Loucy (cell line): ENCODE measurements at regions not wholly inside any gene's neighbourhood (a gene's known extent, or its start where the extent isn't known, plus 50 kb on each side); places are given as distances from the start of the nearest gene placed in this dataset.

Experiments
- H2AFZ ChIP-seq: fragments of 200-600 bp; sonication (generic); 2 replicates; pipeline ENCODE4 v1.6.0; 2016; ENCODE audit warnings: antibody characterized with exemption, mild to moderate bottlenecking, low read length, moderate library complexity
- H3F3A ChIP-seq: fragments of 200-600 bp; 2 replicates; pipeline ENCODE4 v1.6.0; 2016; ENCODE audit warnings: antibody characterized with exemption, low read depth, mild to moderate bottlenecking
- H3K27me3 ChIP-seq: fragments of 200-600 bp; sonication (generic); 2 replicates; pipeline ENCODE4 v1.6.1; 2014; ENCODE audit warnings: low read length, mild to moderate bottlenecking; ENCODE audit not compliant: insufficient read depth, poor library complexity, severe bottlenecking
- H3K36me3 ChIP-seq: fragments of 200-600 bp; sonication (generic); 2 replicates; pipeline ENCODE4 v1.6.1; 2016; ENCODE audit warnings: low read length; ENCODE audit not compliant: insufficient read depth
- H3K4me1 ChIP-seq: fragments of 200-600 bp; sonication (generic); 2 replicates; pipeline ENCODE4 v1.5.1; 2014; ENCODE audit warnings: low read length, mild to moderate bottlenecking; ENCODE audit not compliant: insufficient read depth, poor library complexity, severe bottlenecking
- H3K4me2 ChIP-seq: fragments of 200-600 bp; sonication (generic); 2 replicates; pipeline ENCODE4 v1.6.0; 2014; ENCODE audit warnings: antibody characterized with exemption, low read length, low read depth, mild to moderate bottlenecking; ENCODE audit not compliant: poor library complexity, severe bottlenecking
- H3K4me3 ChIP-seq: fragments of 200-600 bp; sonication (generic); 2 replicates; pipeline ENCODE4 v1.5.1; 2014; ENCODE audit warnings: low read length, mild to moderate bottlenecking, mixed read lengths; ENCODE audit not compliant: poor library complexity, severe bottlenecking
- H3K79me2 ChIP-seq: fragments of 200-600 bp; sonication (generic); 2 replicates; pipeline ENCODE4 v1.6.1; 2014; ENCODE audit warnings: low read length; ENCODE audit not compliant: insufficient read depth
- H3K9ac ChIP-seq: fragments of 200-600 bp; sonication (generic); 2 replicates; pipeline ENCODE4 v1.6.0; 2014; ENCODE audit warnings: mild to moderate bottlenecking, low read depth, low read length, moderate library complexity; ENCODE audit not compliant: poor library complexity, severe bottlenecking
- H3K9me2 ChIP-seq: fragments of 200-600 bp; sonication (generic); replicated peaks from 2 replicates; pipeline ENCODE4 v1.6.1; 2016; ENCODE audit warnings: low read depth, low read length, mixed read lengths
- H3K9me3 ChIP-seq: fragments of 200-600 bp; sonication (generic); 2 replicates; pipeline ENCODE4 v1.6.1; 2014; ENCODE audit warnings: mild to moderate bottlenecking, antibody characterized with exemption, low read length, low read depth; ENCODE audit not compliant: insufficient read depth
- H4K20me1 ChIP-seq: fragments of 200-600 bp; sonication (generic); 2 replicates; pipeline ENCODE4 v1.6.0; 2014; ENCODE audit warnings: antibody characterized with exemption, low read length, mild to moderate bottlenecking; ENCODE audit not compliant: insufficient read depth, poor library complexity, severe bottlenecking
- EZH2phosphoT487 ChIP-seq: fragments of 200-600 bp; IDR thresholded peaks from 2 replicates; pipeline ENCODE4 v1.6.1; 2018; ENCODE audit warnings: antibody characterized with exemption, mild to moderate bottlenecking, moderate library complexity, borderline replicate concordance
- TF ChIP-seq, protein P1 (sequence below): fragments of 200-600 bp; sonication (generic); conservative IDR thresholded peaks from 2 replicates; pipeline ENCODE4 v1.5.1; 2014; ENCODE audit warnings: mild to moderate bottlenecking, antibody characterized with exemption, low read length

DNA sequence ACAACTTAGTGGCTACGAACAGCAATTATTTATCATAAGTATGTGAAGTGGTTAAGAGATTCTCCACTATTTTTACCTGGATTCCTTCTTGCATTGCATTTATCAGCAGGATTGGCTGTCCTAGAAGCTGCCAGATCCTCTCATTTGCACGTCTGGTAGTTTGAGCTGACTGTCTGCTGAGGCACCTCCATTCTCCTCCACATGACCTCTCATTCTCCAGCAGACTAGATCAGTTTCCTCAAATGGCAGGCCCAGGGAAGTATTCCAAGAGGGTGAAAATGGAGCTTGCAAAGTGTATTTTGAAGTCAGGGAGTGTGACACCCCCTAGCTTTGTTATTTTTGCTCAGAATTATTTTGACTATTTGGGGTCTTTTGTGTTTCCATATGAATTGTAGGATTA lies 870.1 kb downstream of the CDH11 start:
- H3K9me2 ChIP-seq = no peaks in the 10 kb centered on the region
- no peaks in the 10 kb centered on the region for H3K9me3 ChIP-seq
- no peaks in the 10 kb centered on the region for H3K27me3 ChIP-seq
- no peak overlapping the region for H3K4me2 ChIP-seq
- no peaks in the 10 kb centered on the region for H3K36me3 ChIP-seq
- no peaks in the 10 kb centered on the region for H4K20me1 ChIP-seq
- H3K4me3 ChIP-seq = no peak overlapping the region
- H3K9ac ChIP-seq = no peak overlapping the region
- no peaks in the 10 kb centered on the region for H3F3A ChIP-seq
- no peaks in the 10 kb centered on the region for H3K4me1 ChIP-seq
- H2AFZ ChIP-seq = no peak overlapping the region
- TF ChIP-seq, protein P1, sequence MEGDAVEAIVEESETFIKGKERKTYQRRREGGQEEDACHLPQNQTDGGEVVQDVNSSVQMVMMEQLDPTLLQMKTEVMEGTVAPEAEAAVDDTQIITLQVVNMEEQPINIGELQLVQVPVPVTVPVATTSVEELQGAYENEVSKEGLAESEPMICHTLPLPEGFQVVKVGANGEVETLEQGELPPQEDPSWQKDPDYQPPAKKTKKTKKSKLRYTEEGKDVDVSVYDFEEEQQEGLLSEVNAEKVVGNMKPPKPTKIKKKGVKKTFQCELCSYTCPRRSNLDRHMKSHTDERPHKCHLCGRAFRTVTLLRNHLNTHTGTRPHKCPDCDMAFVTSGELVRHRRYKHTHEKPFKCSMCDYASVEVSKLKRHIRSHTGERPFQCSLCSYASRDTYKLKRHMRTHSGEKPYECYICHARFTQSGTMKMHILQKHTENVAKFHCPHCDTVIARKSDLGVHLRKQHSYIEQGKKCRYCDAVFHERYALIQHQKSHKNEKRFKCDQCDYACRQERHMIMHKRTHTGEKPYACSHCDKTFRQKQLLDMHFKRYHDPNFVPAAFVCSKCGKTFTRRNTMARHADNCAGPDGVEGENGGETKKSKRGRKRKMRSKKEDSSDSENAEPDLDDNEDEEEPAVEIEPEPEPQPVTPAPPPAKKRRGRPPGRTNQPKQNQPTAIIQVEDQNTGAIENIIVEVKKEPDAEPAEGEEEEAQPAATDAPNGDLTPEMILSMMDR = no peak
- TF ChIP-seq EZH2phosphoT487 = no peak
- no peaks in the 10 kb centered on the region for H3K79me2 ChIP-seq

DNA sequence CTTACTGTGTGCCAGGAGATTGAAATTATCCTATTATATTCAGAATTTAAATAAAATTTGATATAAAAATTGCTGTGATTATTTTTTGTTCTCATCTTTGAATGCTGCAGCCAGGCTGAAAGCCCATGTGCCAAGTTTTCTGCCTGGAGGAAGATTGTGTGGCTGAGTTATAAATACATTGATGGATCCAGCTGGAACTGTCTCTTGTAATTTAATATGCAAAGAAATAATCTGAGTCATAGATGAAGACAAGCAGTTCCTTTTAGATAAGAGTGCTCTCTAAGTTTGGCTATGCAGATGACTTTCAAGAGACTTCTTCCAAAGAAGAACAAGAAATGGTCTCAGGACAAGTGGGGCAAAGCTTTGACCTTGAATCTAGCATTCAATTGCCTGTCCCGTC lies 871.0 kb downstream of the CDH11 start:
- no peak overlapping the region for H2AFZ ChIP-seq

DNA sequence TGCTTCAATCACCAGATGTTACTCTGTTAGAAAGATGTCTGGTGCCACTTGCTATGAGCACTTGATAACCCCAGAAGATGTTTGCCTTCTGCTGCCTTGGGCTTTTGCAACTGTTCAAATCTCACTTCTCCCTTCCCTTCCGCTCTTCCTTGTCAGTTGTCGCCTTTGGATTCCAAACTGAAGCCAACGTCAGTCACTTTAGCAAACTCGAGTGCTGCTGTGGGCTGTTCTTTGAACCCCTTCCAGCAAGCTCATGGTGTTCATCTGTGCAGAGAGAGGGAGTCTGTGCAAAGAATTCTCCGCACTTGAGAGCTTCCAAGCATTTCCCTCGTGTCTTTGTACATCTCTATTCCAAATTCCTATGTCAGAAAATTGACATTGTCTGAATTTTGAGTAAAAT lies 879.4 kb downstream of the CDH11 start:
- no peak overlapping the region for H2AFZ ChIP-seq
- H3K4me3 ChIP-seq = no peak overlapping the region
- H3K9me2 ChIP-seq = no peaks in the 10 kb centered on the region
- H3K36me3 ChIP-seq = no peaks in the 10 kb centered on the region
- no peaks in the 10 kb centered on the region for H3K27me3 ChIP-seq
- H3F3A ChIP-seq = no peaks in the 10 kb centered on the region
- no peaks in the 10 kb centered on the region for H3K4me1 ChIP-seq
- TF ChIP-seq EZH2phosphoT487 = no peak
- TF ChIP-seq, protein P1 = no peak
- no peaks in the 10 kb centered on the region for H3K9me3 ChIP-seq
- no peak overlapping the region for H3K9ac ChIP-seq
- no peak overlapping the region for H3K4me2 ChIP-seq
- no peaks in the 10 kb centered on the region for H3K79me2 ChIP-seq
- no peaks in the 10 kb centered on the region for H4K20me1 ChIP-seq

More for the DNA sequence above, 871.0 kb downstream of the CDH11 start:
- TF ChIP-seq EZH2phosphoT487 = no peak
- TF ChIP-seq, protein P1 = no peak
- no peaks in the 10 kb centered on the region for H3F3A ChIP-seq
- H3K4me1 ChIP-seq = no peaks in the 10 kb centered on the region
- no peaks in the 10 kb centered on the region for H3K36me3 ChIP-seq
- H3K9ac ChIP-seq = no peak overlapping the region
- no peaks in the 10 kb centered on the region for H4K20me1 ChIP-seq
- H3K27me3 ChIP-seq = no peaks in the 10 kb centered on the region
- no peaks in the 10 kb centered on the region for H3K9me3 ChIP-seq
- H3K4me3 ChIP-seq = no peak overlapping the region
- H3K79me2 ChIP-seq = no peaks in the 10 kb centered on the region
- no peak overlapping the region for H3K4me2 ChIP-seq
- no peaks in the 10 kb centered on the region for H3K9me2 ChIP-seq
